GM18951 (cell line): ENCODE measurements at regions not wholly inside any gene's neighbourhood (a gene's known extent, or its start where the extent isn't known, plus 50 kb on each side); places are given as distances from the start of the nearest gene placed in this dataset.
"Not testable (repeated sequence)": the region's sequence is repeated elsewhere in the genome, so short reads cannot be mapped to it uniquely, and the experiment has no call there.

Source experiments
- POLR2A ChIP-seq: IDR thresholded peaks from 4 replicates; pipeline ENCODE4 v1.6.1; 2011; ENCODE audit warnings: mild to moderate bottlenecking; ENCODE audit not compliant: insufficient read length, insufficient read depth; ENCODE audit errors: extremely low read depth
- in situ Hi-C: fragments of 300-500 bp; cut with MboI; formaldehyde crosslinking; loops from one replicate; pipeline ENCODE4 v1.12.0; 2022; ENCODE audit warnings: low sequenced_read_pairs, mixed read lengths, inconsistent platforms; ENCODE audit not compliant: unreplicated experiment

DNA sequence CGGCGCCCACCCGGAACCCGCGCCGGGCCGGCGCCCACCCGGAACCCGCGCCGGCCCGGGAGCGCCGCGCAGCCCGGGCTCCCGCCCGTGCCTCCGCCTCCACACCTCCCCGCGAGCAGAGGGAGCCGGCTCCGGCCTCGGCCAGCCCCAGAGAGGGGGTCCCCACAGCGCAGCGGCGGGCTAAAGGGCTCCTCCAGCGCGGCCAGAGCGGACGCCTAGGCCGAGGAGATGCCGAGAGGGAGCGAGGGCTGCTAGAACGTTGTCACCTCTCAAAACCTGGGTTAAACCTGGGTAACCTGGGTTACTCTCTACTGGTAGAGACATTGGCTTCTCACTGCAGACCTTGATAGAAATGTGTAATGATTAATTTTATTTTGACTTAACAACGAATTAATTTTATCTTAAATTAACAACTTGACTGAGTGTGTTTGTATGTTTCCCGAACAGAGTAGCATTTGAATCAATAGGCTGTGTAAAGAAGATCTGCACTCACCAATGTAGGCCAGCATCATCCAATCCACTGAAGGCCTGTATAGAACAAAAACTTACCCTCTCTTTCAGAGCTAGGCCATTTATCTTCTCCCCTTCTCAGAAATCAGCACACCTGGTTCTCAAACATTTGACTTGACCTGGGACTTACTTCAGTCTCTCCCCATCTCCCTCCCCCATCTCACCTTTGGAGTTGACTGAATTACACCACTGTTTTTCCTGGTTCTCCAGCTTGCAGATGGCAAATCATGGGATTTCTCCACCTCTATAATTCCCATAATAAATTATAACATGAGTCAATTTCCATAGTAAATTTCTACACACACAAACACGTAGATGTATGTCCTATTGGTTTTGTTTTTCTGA, 242.7 kb downstream of the ASXL3 start:
- in situ Hi-C loops: no loop called here
- no peak for TF ChIP-seq POLR2A

DNA sequence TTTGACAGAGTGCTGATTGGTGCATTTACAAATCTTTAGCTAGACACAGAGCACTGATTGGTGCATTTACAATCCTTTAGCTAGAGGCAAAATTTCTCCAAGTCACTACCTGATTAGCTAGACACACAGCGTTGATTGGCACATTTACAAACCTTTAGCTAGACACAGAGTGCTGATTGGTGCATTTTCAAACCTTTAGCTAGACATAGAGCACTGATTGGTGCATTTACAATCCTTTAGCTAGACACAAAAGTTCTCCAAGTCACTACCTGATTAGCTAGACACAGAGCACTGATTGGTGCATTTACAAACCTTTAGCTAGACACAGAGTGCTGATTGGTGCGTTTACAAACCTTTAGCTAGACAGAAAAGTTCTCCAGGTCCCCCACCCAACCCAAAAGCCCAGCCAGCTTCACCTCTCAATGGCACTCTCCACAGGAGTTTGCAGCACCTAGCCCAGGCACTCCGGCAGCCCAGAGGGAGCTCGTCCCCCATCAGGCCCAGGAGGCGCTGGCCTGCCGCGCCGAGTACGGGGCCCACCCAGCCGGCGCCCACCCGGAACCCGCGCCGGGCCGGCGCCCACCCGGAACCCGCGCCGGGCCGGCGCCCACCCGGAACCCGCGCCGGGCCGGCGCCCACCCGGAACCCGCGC, 241.8 kb downstream of the ASXL3 start:
- in situ Hi-C loops: not testable (repeated sequence)

DNA sequence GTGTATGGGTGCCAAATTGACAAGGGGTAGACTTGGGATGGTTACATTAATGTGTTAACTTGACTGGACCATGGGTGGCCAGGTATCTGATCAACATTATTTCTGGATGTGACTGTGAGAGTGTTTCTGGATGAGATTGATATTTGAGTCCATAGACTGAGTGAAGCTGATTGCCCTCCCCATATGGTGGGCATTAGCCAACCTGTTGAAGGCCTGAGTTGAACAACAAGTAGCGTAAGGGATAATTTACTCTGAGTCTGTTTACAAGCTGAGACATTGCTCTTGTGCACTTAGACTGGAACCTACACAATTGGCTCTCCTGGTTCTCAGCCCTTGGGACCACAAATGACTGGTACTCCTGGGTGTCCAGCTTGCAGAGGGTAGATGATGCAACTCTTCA, 240.1 kb downstream of the ASXL3 start:
- TF ChIP-seq POLR2A: no peak
- in situ Hi-C loops: no loop called here

DNA sequence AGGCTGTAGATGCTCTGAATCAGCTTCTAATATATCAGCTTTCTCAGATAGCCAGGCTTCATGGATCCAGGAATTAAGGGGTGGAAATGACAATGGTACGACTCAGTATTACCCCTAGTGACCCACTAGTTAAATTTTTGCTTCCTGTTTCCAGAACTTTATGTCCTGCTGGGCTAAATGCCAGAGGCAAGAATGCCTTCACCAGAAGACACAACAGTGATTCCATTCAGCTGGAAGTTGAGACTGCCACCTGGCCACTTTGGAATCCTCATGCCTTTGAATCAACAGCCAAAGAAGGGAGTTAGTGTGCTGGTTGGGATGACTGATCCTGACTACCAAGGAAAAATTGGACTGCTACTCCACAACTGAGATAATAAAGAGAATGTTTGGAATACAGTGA, 239.1 kb downstream of the ASXL3 start:
- no peak for TF ChIP-seq POLR2A
- in situ Hi-C loops: no loop called here

DNA sequence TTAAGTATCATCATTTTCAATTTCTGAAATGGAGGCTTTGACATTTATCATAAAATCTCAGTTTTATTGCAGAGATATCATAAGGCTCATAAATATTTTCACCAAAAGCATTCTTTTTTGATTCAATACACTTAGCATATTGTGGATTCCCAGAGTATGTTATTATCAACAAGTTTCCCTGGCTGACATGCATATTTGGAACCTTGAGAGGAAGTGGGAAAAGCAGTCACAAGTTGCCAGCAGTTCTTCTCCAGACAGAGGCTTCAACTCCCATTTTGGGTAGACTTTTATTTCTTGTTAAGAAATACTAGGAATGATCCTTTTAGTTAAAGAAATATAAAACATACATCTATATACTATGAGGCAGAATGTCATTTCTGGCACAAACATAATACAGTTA, 236.5 kb downstream of the ASXL3 start:
- in situ Hi-C loops: no loop called here
- TF ChIP-seq POLR2A: no peak

DNA sequence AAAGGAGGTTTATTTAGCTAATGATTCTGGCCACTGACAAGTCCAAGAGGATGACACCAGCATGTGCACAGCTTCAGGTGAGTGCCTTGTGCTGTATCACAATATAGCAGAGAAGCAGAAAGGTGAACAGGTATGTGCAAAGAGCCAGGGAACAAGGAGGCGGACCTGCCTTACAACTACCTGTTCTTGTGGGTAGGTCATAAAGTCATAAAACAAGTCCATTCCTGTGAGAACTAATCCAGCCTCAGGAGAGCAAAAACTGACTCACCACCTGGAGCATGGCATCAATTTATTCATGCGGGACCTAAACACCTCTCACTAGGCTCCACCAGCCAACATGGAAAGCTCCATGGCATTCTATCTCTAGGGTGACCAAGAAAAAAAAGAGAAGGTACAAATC, 234.2 kb downstream of the ASXL3 start:
- in situ Hi-C loops: no loop called here
- no peak for TF ChIP-seq POLR2A

DNA sequence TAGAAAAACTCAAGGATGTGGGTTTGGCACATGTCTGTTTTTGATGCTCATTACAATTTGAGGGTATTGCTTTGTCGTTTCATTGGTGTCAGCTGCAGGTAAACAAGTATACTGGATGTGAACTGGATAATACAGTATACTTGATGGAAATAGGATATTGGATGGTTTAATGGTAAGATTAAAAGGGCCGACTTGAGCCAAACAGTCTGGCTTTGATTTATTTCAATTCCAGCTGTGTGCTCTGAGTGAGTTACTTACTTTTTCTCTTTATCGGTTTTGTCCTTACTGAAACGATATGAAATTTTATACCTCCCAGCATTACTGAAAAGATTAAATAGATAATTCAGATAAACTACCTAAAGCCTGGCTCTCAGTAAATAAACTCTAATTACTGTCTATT, 227.6 kb downstream of the ASXL3 start:
- no peak for TF ChIP-seq POLR2A
- in situ Hi-C loops: no loop called here

DNA sequence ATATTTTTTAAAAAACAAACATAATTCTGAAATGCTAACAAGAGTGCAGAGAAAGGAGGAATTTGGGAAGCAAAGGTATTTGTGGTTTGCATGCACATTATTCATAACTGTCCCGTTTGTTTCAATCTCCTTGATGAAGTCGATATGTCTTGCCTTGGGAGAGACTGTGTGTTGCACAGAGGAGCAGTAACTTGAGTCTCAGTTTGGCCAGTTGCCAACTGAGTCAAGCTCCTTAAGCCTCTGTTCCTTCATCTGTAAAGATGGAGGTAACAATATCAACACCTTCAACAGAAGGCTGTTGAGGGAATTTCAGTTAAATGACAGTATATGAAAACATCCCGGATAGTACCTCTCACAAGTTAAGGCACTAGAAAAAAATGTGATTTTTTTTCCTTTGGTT, 226.2 kb downstream of the ASXL3 start:
- no peak for TF ChIP-seq POLR2A
- in situ Hi-C loops: no loop called here

DNA sequence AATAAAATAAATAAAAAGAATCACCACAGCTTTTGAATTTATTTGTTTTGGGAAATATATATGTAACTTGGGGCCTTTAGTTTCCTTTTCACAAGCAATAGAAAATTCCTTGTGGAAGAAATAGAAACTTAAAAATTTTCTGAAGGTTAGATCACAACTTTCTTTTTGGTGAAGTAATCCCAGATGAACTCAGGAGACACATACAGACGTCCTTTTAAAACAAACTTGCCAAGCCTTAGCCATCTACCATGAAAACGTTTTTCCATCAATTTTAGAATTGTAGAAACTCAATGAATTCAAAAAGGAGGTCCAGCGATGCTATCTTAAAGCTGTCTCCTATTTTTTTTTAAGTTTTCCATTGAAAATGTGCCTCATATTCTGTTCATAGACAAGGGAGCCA, 225.6 kb downstream of the ASXL3 start:
- in situ Hi-C loops: no loop called here
- no peak for TF ChIP-seq POLR2A

DNA sequence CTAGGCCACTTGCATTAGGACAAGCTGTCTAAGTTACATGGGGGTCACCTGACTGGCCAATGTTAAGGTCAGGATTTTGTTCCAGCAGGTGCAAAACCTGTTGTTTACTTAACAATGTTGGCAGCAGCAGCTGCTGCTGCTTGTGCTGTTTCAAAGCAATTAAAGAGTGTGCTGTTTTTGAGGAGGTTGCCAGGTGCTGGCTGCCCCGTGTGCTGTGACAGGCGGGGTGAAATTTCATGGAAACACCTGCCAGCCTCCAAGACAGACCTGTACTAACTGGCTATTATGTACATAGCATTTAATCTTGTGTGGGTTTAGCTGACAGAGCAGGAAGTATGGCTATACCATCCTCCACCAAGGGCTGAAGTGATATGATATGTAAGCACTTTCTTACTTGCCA, 224.9 kb downstream of the ASXL3 start:
- TF ChIP-seq POLR2A: no peak
- in situ Hi-C loops: no loop called here
